ENCODE measurements at regions not wholly inside any gene's neighbourhood (a gene's known extent, or its start where the extent isn't known, plus 50 kb on each side); places are given as distances from the start of the nearest gene placed in this dataset.

GRCh38 chr6:93806409-93807270 lies 387.3 kb upstream of the EPHA7 start:
- no peaks in the 10 kb centered on the region for H3K9me3 ChIP-seq (ENCODE audit: control extremely low read depth in 1 of 3, control insufficient read depth in 2 of 3, insufficient read depth in 1 of 3, low read length in 2 of 3)
- ATAC-seq (ENCODE audit: low read depth) (no peak), DNase-seq (no peak)
- H3K4me3 Mint-ChIP-seq: no peak overlapping the region
- H3K36me3 ChIP-seq (replicated peaks in 1 of 2; ENCODE audit: control extremely low read depth in 1 of 2, control insufficient read depth in 1 of 2, extremely low read depth in 1 of 2, insufficient read depth in 2 of 2, low read length in 1 of 2): no peaks in the 10 kb centered on the region
- no peak overlapping the region for H3K9ac ChIP-seq (ENCODE audit: low read length)
- no peak overlapping the region for H3K27ac Mint-ChIP-seq
- ChIA-PET CTCF (no interaction called here), POLR2A (no interaction called here)
- no peak overlapping the region for H3K4me2 ChIP-seq (replicated peaks; ENCODE audit: low read depth, low read length, poor library complexity, severe bottlenecking)
- peaks cover 2% of the 10 kb centered on the region for H3K9me3 Mint-ChIP-seq (ENCODE audit: insufficient read depth)
- H3K4me1 Mint-ChIP-seq: no peaks in the 10 kb centered on the region
- WGBS (ENCODE audit: insufficient coverage): 86% methylated on average over 3 of the region's 4 CpGs
- H4K20me1 ChIP-seq (ENCODE audit: control insufficient read depth, insufficient read depth, low read length, poor library complexity, severe bottlenecking): no peaks in the 10 kb centered on the region
- H3K79me2 ChIP-seq (ENCODE audit: control insufficient read depth, insufficient read depth, low read length): no peaks in the 10 kb centered on the region
- H3K27ac ChIP-seq (ENCODE audit: low read length in 2 of 2): no peak overlapping the region
- intact Hi-C loops (cut with micrococcal nuclease): no loop called here
- H3K4me3 ChIP-seq (ENCODE audit: control extremely low read depth in 1 of 5, extremely low read depth in 1 of 5, insufficient read depth in 1 of 5, low read depth in 2 of 5, low read length in 4 of 5): no peak overlapping the region
- H3K27me3 Mint-ChIP-seq: no peaks in the 10 kb centered on the region
- H2AFZ ChIP-seq (ENCODE audit: insufficient read depth, low read depth, low read length, poor library complexity, severe bottlenecking): no peak overlapping the region
- no peaks in the 10 kb centered on the region for H3K4me1 ChIP-seq (ENCODE audit: control insufficient read depth in 2 of 2, insufficient read depth in 2 of 2, low read length in 2 of 2)
- no peaks in the 10 kb centered on the region for H3K27me3 ChIP-seq (replicated peaks in 1 of 4; ENCODE audit: control extremely low read depth in 1 of 4, control insufficient read depth in 3 of 4, insufficient read depth in 4 of 4, low read length in 3 of 4)
- TF ChIP-seq CTCF (IDR thresholded peaks at IDR 0.05): no peak
- TF ChIP-seq EZH2 (IDR thresholded peaks at IDR 0.05; ENCODE audit: borderline replicate concordance, insufficient read depth, low read depth, low read length, poor library complexity, severe bottlenecking): no peak

- Histone ChIP-seq H3K9ac (ENCODE audit: low read length) (no peak overlapping the region), H3K4me3 (ENCODE audit: control extremely low read depth in 1 of 5, extremely low read depth in 1 of 5, insufficient read depth in 1 of 5, low read depth in 2 of 5, low read length in 4 of 5) (no peak overlapping the region), H3K36me3 (replicated peaks in 1 of 2; ENCODE audit: control extremely low read depth in 1 of 2, control insufficient read depth in 1 of 2, extremely low read depth in 1 of 2, insufficient read depth in 2 of 2, low read length in 1 of 2) (no peaks in the 10 kb centered on the region), H3K9me3 (ENCODE audit: control extremely low read depth in 1 of 3, control insufficient read depth in 2 of 3, insufficient read depth in 1 of 3, low read length in 2 of 3) (no peaks in the 10 kb centered on the region), H3K27ac (ENCODE audit: low read length in 2 of 2) (no peak overlapping the region), H3K27me3 (replicated peaks in 1 of 4; ENCODE audit: control extremely low read depth in 1 of 4, control insufficient read depth in 3 of 4, insufficient read depth in 4 of 4, low read length in 3 of 4) (no peaks in the 10 kb centered on the region), H3K4me1 (ENCODE audit: control insufficient read depth in 2 of 2, insufficient read depth in 2 of 2, low read length in 2 of 2) (no peaks in the 10 kb centered on the region), H3K4me2 (replicated peaks; ENCODE audit: low read depth, low read length, poor library complexity, severe bottlenecking) (no peak overlapping the region), H4K20me1 (ENCODE audit: control insufficient read depth, insufficient read depth, low read length, poor library complexity, severe bottlenecking) (no peaks in the 10 kb centered on the region), H3K79me2 (ENCODE audit: control insufficient read depth, insufficient read depth, low read length) (no peaks in the 10 kb centered on the region), H2AFZ (ENCODE audit: insufficient read depth, low read depth, low read length, poor library complexity, severe bottlenecking) (no peak overlapping the region)
- H3K4me1 Mint-ChIP-seq: no peaks in the 10 kb centered on the region
- TF ChIP-seq EZH2 (IDR thresholded peaks at IDR 0.05; ENCODE audit: borderline replicate concordance, insufficient read depth, low read depth, low read length, poor library complexity, severe bottlenecking): no peak
- no peak for TF ChIP-seq CTCF (IDR thresholded peaks at IDR 0.05)
- WGBS (ENCODE audit: insufficient coverage): 100% methylated on average over 1 of the region's 2 CpGs
- POLR2A ChIA-PET: no interaction called here
- no peak overlapping the region for H3K4me3 Mint-ChIP-seq
- DNase-seq: no peak
- CTCF ChIA-PET: no interaction called here
- no peak for ATAC-seq (ENCODE audit: low read depth)
- intact Hi-C loops (cut with micrococcal nuclease): no loop called here
- no peak overlapping the region for H3K27ac Mint-ChIP-seq
- H3K9me3 Mint-ChIP-seq (ENCODE audit: insufficient read depth): peaks cover 1% of the 10 kb centered on the region
- H3K27me3 Mint-ChIP-seq: no peaks in the 10 kb centered on the region
Observed at GRCh38 chr6:93801101-93801847, 381.9 kb upstream of the EPHA7 start.

Measured in B cell (primary cell).